IPS-15b (cell line): ENCODE measurements at regions not wholly inside any gene's neighbourhood (a gene's known extent, or its start where the extent isn't known, plus 50 kb on each side); places are given as distances from the start of the nearest gene placed in this dataset.

Source experiments
- H3K27me3 ChIP-seq: one replicate; pipeline ENCODE4 v1.6.1; 2013; ENCODE audit warnings: low read length; ENCODE audit not compliant: control insufficient read depth, insufficient read depth
- H3K36me3 ChIP-seq: one replicate; pipeline ENCODE4 v1.6.1; 2013; ENCODE audit warnings: low read length; ENCODE audit not compliant: control insufficient read depth, insufficient read depth
- H3K4me1 ChIP-seq: one replicate; pipeline ENCODE4 v1.6.1; 2013; ENCODE audit warnings: mild to moderate bottlenecking, low read length; ENCODE audit not compliant: control insufficient read depth, insufficient read depth
- H3K4me3 ChIP-seq: one replicate; pipeline ENCODE4 v1.5.1; 2013; ENCODE audit warnings: low read depth, low read length
- H3K9ac ChIP-seq: one replicate; pipeline ENCODE4 v1.6.1; 2013; ENCODE audit warnings: low read depth, mild to moderate bottlenecking, low read length
- H3K9me3 ChIP-seq: one replicate; pipeline ENCODE4 v1.6.1; 2013; ENCODE audit warnings: mild to moderate bottlenecking, low read length; ENCODE audit not compliant: control insufficient read depth, insufficient read depth

DNA sequence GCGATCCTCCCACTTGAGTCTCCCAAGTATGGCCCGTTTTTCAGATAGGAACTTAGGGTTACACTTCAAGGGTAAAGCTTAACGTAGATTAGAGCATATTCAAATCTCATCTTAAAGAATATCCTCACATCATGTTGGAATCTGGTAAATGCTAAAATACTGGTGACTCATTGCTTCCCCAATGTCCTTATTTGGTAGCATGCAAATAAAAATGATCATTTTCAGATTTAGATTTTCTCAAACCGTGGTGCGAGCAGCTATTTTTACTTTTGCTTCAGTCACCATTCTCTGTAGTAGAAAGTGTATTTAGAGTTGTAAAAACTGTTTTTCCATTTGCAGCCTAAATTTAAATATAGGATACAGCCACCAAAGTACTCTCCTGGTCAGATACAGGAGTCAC lies 101.5 kb upstream of the MAML3 start:
- peaks cover 18% of the 10 kb centered on the region for H3K4me1 ChIP-seq

DNA sequence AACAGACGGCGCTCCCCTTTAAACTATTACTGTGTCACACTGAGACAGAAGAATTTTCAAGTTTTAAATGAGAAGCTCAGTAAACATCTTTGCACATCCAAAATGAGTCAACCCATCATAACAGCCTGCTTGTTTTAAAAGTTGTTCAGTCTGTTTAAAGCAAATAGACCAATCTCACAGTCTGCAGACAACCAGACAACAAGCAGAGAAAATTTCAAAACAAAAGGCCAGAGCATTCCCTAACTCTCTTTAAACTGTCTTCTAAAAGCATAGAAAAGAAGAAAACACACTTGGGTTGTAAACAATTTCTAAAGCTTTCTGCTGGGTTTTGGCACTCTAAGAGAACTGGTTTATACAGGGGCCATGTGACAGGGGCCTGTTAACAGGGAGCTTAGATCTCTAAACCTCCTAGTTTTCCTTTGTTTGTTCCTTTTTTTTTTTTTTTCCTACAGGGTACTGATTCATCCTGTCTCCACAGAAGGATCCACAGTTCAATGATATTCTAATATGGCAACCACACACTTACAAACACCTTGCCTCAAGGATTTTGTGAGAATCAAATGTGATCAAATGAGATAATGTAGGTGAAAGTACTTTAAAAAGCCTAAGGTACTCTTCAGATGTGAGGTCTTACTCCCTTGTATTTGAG lies 100.8 kb upstream of the MAML3 start:
- H3K27me3 ChIP-seq = peaks cover 19% of the 10 kb centered on the region
- H3K4me1 ChIP-seq = peaks cover 18% of the 10 kb centered on the region
- H3K36me3 ChIP-seq = no peaks in the 10 kb centered on the region
- no peak overlapping the region for H3K9ac ChIP-seq
- H3K9me3 ChIP-seq = no peaks in the 10 kb centered on the region
- H3K4me3 ChIP-seq = no peak overlapping the region

More for the DNA sequence above, 101.5 kb upstream of the MAML3 start:
- no peaks in the 10 kb centered on the region for H3K36me3 ChIP-seq
- no peak overlapping the region for H3K9ac ChIP-seq
- H3K27me3 ChIP-seq = peaks cover 19% of the 10 kb centered on the region
- no peaks in the 10 kb centered on the region for H3K9me3 ChIP-seq
- H3K4me3 ChIP-seq = no peak overlapping the region

DNA sequence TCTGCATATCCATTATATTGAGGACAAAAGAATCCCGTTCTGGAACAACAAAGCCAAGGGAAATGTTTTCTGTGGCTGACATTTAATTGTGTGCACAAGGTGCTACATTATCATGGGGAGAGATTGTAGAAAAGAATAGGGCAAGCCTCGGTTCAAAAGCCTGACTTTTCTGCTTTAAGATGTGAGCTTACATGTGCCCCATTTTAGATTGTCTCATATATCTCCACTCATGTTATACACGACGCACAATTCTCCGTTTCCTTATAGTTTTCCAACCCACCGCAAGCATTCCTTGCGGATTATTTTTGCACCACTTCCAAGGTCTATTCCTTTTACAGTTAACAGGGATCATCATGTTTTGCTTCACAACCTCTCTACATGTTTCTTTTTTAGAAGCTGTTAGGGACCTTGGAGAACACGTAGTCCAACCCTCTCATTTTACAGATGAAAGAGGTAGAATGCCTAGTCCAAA lies 99.6 kb upstream of the MAML3 start:
- Histone ChIP-seq H3K9me3 (no peaks in the 10 kb centered on the region), H3K27me3 (peaks cover 19% of the 10 kb centered on the region), H3K9ac (no peak overlapping the region), H3K36me3 (no peaks in the 10 kb centered on the region), H3K4me1 (peaks cover 18% of the 10 kb centered on the region), H3K4me3 (no peak overlapping the region)

DNA sequence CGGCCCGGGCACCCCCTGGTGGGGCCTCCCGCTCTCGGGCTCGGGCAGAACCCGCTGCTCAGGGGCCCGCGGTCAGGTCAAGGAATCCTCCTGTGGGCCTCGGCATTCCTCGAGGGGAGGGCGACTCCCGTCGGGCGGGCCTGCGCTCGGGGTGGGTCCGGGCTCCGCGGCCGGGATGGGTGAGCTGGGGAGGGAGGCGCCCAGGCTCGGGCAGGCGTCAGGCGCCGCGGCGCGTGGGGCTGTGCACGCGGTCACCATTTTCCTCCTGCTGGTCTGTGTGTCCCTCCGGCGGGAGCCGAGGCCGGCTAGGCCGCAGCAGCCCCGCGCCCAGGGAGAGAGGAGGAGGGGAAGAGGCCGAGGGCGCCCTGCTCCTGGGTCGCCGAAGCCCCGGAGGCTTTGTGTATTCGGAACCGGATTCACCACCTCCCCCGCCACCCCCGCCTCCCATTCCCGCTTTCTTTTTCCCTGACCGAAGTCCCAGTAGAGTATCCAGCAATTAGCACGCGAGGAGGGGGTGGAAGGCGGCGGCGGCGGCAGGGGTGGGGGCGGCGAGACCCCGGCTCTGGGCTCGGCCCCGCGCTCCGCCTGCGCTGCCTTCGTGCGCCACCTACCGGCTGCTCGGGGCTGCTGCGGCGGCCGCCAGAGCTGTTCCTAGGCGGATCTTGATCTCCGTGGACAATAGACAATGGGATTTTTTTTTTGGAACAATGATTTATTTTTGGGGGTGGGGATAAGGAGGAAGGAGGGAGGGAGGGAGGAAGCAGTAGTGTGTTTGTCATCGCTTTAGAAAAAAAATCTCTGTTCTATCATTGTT lies 99.0 kb upstream of the MAML3 start:
- Histone ChIP-seq H3K9me3 (no peaks in the 10 kb centered on the region), H3K4me1 (peaks cover 18% of the 10 kb centered on the region), H3K4me3 (peak overlapping the region; percentile 52), H3K27me3 (peaks cover 19% of the 10 kb centered on the region), H3K9ac (peak overlapping the region; percentile 75), H3K36me3 (no peaks in the 10 kb centered on the region)

DNA sequence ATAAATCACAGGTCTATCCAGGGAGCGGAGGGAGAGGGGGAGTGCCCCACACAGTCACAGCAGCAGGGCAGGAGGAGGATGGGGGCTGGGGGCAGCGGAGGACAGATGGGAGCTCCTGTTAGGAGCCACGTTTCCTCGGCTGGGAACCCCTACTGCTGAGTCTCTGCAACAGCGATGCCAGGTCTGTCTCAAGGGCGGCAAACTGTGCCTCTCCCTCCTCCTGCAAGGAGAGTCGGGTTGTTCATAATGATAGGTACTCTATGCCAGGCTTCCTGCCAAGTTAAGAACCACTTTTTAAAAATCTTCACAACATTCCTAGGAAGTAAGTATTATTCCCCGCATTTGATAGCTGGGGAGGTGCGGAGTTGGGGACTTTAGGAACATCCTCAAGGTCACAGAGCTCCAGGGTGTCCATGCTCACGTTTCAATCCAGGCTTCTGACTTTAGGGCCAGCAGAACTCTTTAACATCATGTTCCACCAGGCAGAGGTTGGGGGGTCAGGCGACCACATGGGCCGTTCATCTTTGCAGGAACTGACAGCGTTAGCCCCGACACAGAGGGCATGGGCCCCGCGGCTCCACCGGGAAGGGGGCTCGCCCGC lies 98.3 kb upstream of the MAML3 start:
- Histone ChIP-seq H3K27me3 (peaks cover 19% of the 10 kb centered on the region), H3K4me3 (peak overlapping the region; percentile 52), H3K9ac (peak overlapping the region; percentile 75), H3K4me1 (peaks cover 18% of the 10 kb centered on the region), H3K36me3 (no peaks in the 10 kb centered on the region), H3K9me3 (no peaks in the 10 kb centered on the region)

DNA sequence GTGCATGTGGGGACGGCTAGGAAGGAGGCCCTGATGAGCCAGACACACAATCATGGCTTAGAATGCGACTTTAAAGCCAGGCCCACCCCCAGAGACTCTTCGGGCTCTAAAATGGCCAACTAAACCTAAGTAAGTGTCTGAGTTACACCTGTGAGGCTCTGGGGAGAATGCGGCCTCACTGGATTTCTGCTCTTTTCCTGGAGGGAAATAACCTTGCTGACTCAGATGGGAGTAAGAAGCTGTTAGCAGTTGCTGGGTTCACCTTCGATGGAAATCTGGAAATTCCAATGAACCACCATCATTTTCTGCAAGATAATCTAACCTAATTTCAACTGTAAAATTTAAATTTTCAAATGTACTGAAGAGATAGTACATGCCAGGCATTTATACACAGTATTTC lies 97.6 kb upstream of the MAML3 start:
- Histone ChIP-seq H3K27me3 (peaks cover 19% of the 10 kb centered on the region), H3K9me3 (no peaks in the 10 kb centered on the region), H3K4me1 (peaks cover 18% of the 10 kb centered on the region), H3K36me3 (no peaks in the 10 kb centered on the region), H3K9ac (no peak overlapping the region), H3K4me3 (no peak overlapping the region)

DNA sequence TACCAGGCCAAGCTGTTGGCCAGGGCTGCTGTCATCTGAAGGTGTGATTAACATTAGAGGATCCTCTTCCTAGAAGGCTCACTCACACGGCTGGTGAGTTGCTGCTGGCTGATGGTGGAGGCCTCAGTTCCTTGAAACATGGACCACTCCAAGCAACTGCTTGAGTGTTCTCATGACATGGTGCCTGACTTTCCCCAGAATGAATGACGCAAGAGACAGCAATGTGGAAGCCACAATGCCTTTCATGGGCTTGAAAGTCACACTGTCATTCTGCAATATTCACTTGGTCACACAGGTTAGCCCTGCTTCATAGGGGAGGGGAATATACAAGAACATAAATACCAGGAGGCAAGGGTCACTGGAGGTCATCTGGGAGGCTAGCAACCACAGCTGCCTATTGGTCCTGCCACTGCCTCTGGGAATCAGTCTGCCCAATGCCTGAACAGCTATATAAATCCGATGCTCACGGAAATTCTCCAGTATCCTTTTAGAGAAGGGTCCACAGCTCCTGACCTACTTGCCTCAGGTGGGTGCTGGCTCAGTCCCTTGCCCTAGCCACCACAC lies 97.1 kb upstream of the MAML3 start:
- peaks cover 16% of the 10 kb centered on the region for H3K4me1 ChIP-seq

DNA sequence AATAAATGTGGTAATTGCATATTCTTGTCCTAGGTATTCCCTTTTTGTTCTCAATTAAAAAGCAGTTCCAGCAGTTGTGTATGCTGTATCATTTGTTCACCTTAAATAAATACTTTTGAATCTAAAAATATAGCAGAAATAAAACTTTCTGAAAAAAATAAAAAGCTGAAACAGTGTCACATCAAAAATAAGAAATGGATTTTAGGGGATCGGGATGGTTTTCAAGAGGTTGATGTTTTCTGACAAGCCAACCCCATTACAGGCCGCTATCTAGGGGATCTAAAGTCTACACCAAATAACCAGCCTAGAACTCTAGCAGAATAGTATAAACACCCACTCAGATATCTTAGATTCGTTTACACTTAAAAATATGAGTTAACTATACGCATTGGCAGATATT lies 95.4 kb upstream of the MAML3 start:
- Histone ChIP-seq H3K9ac (no peak overlapping the region), H3K36me3 (no peaks in the 10 kb centered on the region), H3K9me3 (no peaks in the 10 kb centered on the region), H3K27me3 (peaks cover 18% of the 10 kb centered on the region), H3K4me3 (no peak overlapping the region), H3K4me1 (peaks cover 15% of the 10 kb centered on the region)

More for the DNA sequence above, 97.1 kb upstream of the MAML3 start:
- Histone ChIP-seq H3K9me3 (no peaks in the 10 kb centered on the region), H3K27me3 (peaks cover 19% of the 10 kb centered on the region), H3K4me3 (no peak overlapping the region), H3K36me3 (no peaks in the 10 kb centered on the region), H3K9ac (no peak overlapping the region)

DNA sequence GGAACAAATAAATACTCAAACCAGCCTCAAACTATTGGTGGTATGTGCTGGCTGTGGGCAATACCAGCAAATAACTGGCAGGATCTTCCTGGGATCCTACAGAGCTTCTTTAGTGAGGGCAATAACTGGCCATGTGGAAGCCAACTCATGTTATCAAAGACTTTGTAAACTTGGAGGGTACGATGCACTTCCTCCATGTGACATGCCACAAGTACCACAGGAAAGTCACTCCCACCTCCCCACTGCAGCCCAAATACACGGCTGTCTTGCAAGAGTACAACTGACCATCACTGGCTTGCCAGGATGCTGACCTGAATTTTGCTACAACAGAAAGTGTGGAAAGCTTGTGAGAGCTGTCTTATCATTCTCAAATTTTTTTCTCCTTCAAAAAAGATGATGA lies 93.3 kb upstream of the MAML3 start:
- H3K36me3 ChIP-seq = no peaks in the 10 kb centered on the region
- H3K4me3 ChIP-seq = no peak overlapping the region
- peaks cover 20% of the 10 kb centered on the region for H3K4me1 ChIP-seq

DNA sequence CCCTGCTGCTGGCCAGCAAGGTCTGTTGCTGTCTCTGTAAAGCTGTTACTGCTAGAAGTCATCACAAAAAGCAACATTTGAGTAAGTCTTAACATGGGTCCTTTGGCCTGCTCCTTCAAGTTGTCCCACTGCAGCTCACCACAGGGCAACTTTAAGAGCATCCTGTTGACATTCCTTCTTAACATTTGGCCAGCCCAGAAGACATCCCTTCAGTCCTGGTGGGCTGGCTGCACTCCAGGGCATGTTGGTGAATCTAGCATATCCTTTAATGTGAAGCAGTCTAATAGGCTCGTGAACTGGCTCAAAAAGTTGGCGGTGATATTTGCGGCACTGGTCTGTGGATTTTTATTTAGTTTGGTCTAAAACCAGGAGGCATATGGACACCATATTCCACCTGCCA lies 92.2 kb upstream of the MAML3 start:
- H3K9ac ChIP-seq = no peak overlapping the region
- H3K4me1 ChIP-seq = peaks cover 13% of the 10 kb centered on the region
- no peaks in the 10 kb centered on the region for H3K9me3 ChIP-seq
- no peaks in the 10 kb centered on the region for H3K36me3 ChIP-seq
- H3K27me3 ChIP-seq = peaks cover 4% of the 10 kb centered on the region
- H3K4me3 ChIP-seq = no peak overlapping the region

More for the DNA sequence above, 93.3 kb upstream of the MAML3 start:
- Histone ChIP-seq H3K27me3 (peaks cover 5% of the 10 kb centered on the region), H3K9ac (no peak overlapping the region), H3K9me3 (no peaks in the 10 kb centered on the region)

DNA sequence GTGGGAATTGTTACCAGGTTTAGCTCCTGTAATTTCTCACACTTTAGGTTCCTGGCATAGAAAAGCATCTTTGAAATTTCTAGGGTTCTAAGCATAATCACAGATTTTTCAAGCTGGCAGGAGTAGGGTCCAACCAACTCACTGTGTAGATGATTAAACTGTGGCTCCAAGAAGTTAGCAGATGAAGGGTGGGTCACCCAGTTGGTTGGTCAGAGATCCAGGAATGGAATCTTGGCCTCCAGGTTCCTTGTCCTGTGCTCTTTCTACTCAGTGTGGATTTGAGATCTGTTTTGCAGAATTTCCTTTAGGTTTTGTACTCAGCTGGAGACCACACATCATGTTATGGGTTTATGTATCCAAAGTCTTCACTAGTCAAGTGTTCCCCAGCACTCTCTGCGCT lies 90.3 kb upstream of the MAML3 start:
- no peaks in the 10 kb centered on the region for H3K27me3 ChIP-seq
- no peaks in the 10 kb centered on the region for H3K36me3 ChIP-seq
- H3K4me3 ChIP-seq = no peak overlapping the region
- peaks cover 9% of the 10 kb centered on the region for H3K4me1 ChIP-seq
- H3K9ac ChIP-seq = no peak overlapping the region
- no peaks in the 10 kb centered on the region for H3K9me3 ChIP-seq
